Adrenal gland (tissue), 9 donors: ENCODE measurements at regions not wholly inside any gene's neighbourhood (a gene's known extent, or its start where the extent isn't known, plus 50 kb on each side); places are given as distances from the start of the nearest gene placed in this dataset.

ENCODE experiments used
- DNase-seq, 7 donors: peaks; one replicate each; pipeline ENCODE4 v3.0.0-alpha.2; 2019 to 2020
- H3K27ac ChIP-seq, 5 donors: fragments of 200-600 bp; sonication (generic) in 4 of 5; 1 replicate in 3 of 5; 2 replicates in 2 of 5; pipeline versions ENCODE4 v1.5.1 to v1.8.0; 2016 to 2020; ENCODE audit warnings: mild to moderate bottlenecking in 1 of 5
- H3K27me3 ChIP-seq: fragments of 200-600 bp; 2 replicates; pipeline ENCODE4 v1.8.0; 2021
- H3K36me3 ChIP-seq, 2 donors: fragments of 200-600 bp; replicated peaks in 1 of 2; 1 replicate in 1 of 2; 2 replicates in 1 of 2; pipeline versions ENCODE4 v1.5.1 to v1.8.0; 2018 to 2022
- H3K4me1 ChIP-seq, 2 donors: fragments of 200-600 bp; replicated peaks in 1 of 2; 1 replicate in 1 of 2; 2 replicates in 1 of 2; pipeline versions ENCODE4 v1.5.1 to v1.8.0; 2018 to 2021
- H3K4me3 ChIP-seq, 4 donors: fragments of 200-600 bp; sonication (generic) in 3 of 4; one replicate each; pipeline ENCODE4 v1.5.1; 2016 to 2018
- H3K9me3 ChIP-seq, 3 donors: fragments of 200-600 bp; sonication (generic) in 1 of 3; replicated peaks in 1 of 3; 1 replicate in 2 of 3; 2 replicates in 1 of 3; pipeline versions ENCODE4 v1.5.1 to v1.8.0; 2016 to 2021
- POLR2A ChIP-seq, 2 donors: fragments of 450-650 bp; IDR thresholded peaks; one replicate each; pipeline ENCODE4 v1.6.1; 2017; ENCODE audit warnings: antibody characterized with exemption in 2 of 2, mild to moderate bottlenecking in 2 of 2, moderate library complexity in 1 of 2
- WGBS, 4 donors: extraction: QIAGEN DNeasy Blood & Tissue Kit in 2 of 4; methylation state at CpG; one replicate each; pipeline versions ENCODE4 v1.1.5 to v1.1.7; 2013 to 2017; 5-methylcytosine and 5-hydroxymethylcytosine counted together
- intact Hi-C, 2 donors: fragments of 100-400 bp; cut with DNase I; formaldehyde crosslinking; loops; one replicate each; pipeline versions ENCODE4 v1.14.1 to v1.15.0; 2022 to 2023
- TF ChIP-seq, protein P1 (sequence below), 6 experiments: fragments of 450-650 bp in 4 of 6; fragments of 200-600 bp in 2 of 6; sonication (generic) in 1 of 6; IDR thresholded peaks; 1 replicate in 5 of 6; 2 replicates in 1 of 6; pipeline versions ENCODE4 v1.5.1 to v1.8.0; 2016 to 2021; ENCODE audit warnings: antibody characterized with exemption in 6 of 6, mild to moderate bottlenecking in 2 of 6, moderate library complexity in 1 of 6
- donor health status: healthy with polysubstance abuse.
- donor health status: Bipolar disorder and iron deficiency.
- donor health status: DM: yes; HTN: yes; CAD: no.
- donor health status: DM: no; HTN: no; CAD: no.
- donor health status: DM: no; HTN: no; CAD: no.

DNA sequence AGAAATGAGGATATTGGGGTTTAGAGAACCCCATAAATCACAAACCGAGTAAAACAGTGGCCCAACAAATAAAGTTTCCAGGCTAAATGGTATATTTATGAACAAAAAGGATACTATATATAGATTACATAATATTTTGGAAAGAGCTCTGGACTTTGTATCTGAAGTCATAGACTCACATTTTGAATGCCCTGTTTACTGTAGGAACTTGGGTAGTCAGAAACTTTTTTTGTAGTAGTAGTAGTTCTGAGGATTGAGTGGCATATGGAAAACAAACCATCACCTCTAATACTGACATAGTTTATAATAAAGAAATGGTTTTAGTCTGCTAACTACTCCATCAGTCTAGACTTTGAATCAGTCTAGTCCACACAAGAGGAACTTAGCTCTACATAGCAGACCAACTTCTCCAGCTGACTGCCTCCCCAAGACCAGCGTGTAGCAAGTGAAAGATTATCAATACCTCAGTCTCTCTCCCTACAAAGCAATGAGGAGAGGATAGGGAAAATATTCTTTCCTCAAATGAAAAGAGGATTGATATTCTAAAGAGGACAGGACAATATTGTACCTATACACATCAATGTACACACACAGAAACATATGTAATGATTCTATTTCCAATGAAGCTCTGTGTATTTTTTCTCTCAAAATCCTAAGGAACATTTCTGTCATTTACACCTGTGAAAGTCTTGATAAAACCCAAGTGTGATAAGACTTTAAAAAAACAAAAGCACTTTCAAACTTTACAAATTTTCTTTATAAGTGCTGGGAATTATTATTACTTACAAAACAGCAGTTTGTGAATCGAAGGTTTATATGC is 184.9 kb upstream of the MAP2 start:
- WGBS, 4 donors, result 45 to 53% (median 52%) methylated on average over 3 of the region's 3 CpGs
- no peak for TF ChIP-seq POLR2A (IDR thresholded peaks at IDR 0.05)
- TF ChIP-seq, protein P1, sequence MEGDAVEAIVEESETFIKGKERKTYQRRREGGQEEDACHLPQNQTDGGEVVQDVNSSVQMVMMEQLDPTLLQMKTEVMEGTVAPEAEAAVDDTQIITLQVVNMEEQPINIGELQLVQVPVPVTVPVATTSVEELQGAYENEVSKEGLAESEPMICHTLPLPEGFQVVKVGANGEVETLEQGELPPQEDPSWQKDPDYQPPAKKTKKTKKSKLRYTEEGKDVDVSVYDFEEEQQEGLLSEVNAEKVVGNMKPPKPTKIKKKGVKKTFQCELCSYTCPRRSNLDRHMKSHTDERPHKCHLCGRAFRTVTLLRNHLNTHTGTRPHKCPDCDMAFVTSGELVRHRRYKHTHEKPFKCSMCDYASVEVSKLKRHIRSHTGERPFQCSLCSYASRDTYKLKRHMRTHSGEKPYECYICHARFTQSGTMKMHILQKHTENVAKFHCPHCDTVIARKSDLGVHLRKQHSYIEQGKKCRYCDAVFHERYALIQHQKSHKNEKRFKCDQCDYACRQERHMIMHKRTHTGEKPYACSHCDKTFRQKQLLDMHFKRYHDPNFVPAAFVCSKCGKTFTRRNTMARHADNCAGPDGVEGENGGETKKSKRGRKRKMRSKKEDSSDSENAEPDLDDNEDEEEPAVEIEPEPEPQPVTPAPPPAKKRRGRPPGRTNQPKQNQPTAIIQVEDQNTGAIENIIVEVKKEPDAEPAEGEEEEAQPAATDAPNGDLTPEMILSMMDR (IDR thresholded peaks at IDR 0.05), result no peak

DNA sequence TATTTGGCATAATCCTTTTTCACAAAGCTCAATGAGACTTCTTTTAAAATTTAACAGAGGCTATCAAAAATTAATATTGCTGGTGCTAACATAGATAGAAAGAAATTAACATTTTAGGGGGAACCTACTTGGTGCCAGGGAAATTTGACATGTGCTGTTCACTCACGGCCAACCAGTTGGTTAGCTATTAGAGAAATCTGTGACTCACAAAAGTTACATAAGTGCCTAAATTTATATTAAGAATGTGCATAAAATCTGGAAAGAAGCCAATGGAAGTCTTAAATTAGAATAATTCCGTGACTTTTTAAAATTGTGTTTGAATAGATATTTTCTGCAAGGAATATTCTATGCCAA is 184.3 kb upstream of the MAP2 start:
- no peak for DNase-seq
- no peak overlapping the region for H3K4me3 ChIP-seq
- no peak for TF ChIP-seq POLR2A (IDR thresholded peaks at IDR 0.05)
- TF ChIP-seq, protein P1 (IDR thresholded peaks at IDR 0.05), result no peak
- no peaks in the 10 kb centered on the region for H3K4me1 ChIP-seq
- H3K36me3 ChIP-seq, result no peaks in the 10 kb centered on the region
- H3K27me3 ChIP-seq, result no peaks in the 10 kb centered on the region
- intact Hi-C loops, result no loop called here
- H3K9me3 ChIP-seq, result peaks cover 0 to 4% (median 0%) of the 10 kb centered on the region in 3 donors
- no peak overlapping the region for H3K27ac ChIP-seq
- WGBS, 4 donors, result 33 to 46% (median 35%) methylated on average over 2 of the region's 2 CpGs

More for the DNA sequence above, 184.9 kb upstream of the MAP2 start:
- no peak for DNase-seq
- no peaks in the 10 kb centered on the region for H3K27me3 ChIP-seq
- no peaks in the 10 kb centered on the region for H3K4me1 ChIP-seq
- peaks cover 0 to 4% (median 0%) of the 10 kb centered on the region in 3 donors for H3K9me3 ChIP-seq
- H3K27ac ChIP-seq, result no peak overlapping the region
- intact Hi-C loops, result no loop called here
- no peaks in the 10 kb centered on the region for H3K36me3 ChIP-seq
- no peak overlapping the region for H3K4me3 ChIP-seq

DNA sequence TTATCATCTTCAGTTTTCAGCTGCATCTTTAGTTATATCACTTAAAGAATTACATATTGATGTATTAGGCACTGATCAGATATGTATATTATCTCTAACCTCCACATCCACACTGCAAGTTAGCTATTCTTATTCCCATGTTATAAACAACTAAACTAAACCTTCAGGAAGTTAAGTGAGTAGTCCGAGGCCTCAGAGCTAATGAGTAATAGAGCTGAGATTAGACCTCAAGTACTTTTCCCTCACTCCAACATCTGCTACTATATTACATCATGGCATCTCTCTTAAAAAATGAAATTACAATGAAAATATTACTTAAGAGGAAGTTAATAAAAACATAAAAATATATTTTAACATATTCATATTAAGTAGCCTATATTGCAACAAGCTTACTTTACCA is 183.6 kb upstream of the MAP2 start:
- no peaks in the 10 kb centered on the region for H3K36me3 ChIP-seq
- intact Hi-C loops, result no loop called here
- no peak for DNase-seq
- no peaks in the 10 kb centered on the region for H3K4me1 ChIP-seq
- H3K27ac ChIP-seq, result no peak overlapping the region
- 0 to 63% (median 23%) methylated on average over 1 of the region's 1 CpG for WGBS, 4 donors
- no peaks in the 10 kb centered on the region for H3K27me3 ChIP-seq
- H3K9me3 ChIP-seq, result peaks cover 0 to 4% (median 0%) of the 10 kb centered on the region in 3 donors
- no peak overlapping the region for H3K4me3 ChIP-seq
- TF ChIP-seq, protein P1 (IDR thresholded peaks at IDR 0.05), result no peak
- TF ChIP-seq POLR2A (IDR thresholded peaks at IDR 0.05), result no peak

DNA sequence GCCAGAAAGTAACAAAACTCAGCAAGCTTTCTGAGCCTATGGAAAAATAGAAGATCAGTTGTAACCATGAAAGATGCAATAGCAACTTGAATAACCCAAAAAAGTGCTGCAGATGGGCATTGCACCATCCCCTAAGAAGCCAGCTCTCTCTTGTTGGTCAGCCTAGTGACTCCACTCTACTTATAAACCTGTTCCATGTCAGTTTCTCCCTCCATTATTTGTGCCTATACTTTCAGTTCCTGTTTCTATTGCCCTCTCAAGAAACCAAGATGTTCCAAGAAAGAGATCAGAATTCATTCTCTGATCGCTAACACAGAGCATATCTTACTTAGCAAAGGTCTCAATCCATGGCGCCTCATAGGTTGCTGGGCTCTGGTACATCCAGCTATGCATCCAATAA is 170.3 kb upstream of the MAP2 start:
- H3K27me3 ChIP-seq, result no peaks in the 10 kb centered on the region
- no peak for DNase-seq
- intact Hi-C loops, result no loop called here

More for the DNA sequence above, 170.3 kb upstream of the MAP2 start:
- no peak for TF ChIP-seq POLR2A (IDR thresholded peaks at IDR 0.05)
- TF ChIP-seq, protein P1 (IDR thresholded peaks at IDR 0.05), result no peak
- Histone ChIP-seq H3K9me3 (no peaks in the 10 kb centered on the region), H3K27ac (no peak overlapping the region), H3K4me3 (no peak overlapping the region), H3K4me1 (no peaks in the 10 kb centered on the region), H3K36me3 (no peaks in the 10 kb centered on the region)
- 43 to 72% (median 65%) methylated on average over 2 of the region's 2 CpGs for WGBS, 4 donors
